K562 (cell line): ENCODE measurements at regions not wholly inside any gene's neighbourhood (a gene's known extent, or its start where the extent isn't known, plus 50 kb on each side); places are given as distances from the start of the nearest gene placed in this dataset.

Experiments used
- CBX3 ChIP-seq, 2 experiments: IDR thresholded peaks; 1 replicate in 1 of 2; 2 replicates in 1 of 2; pipeline ENCODE4 v1.6.1; 2012; ENCODE audit warnings: inconsistent platforms in 2 of 2, low read length in 2 of 2, borderline replicate concordance in 1 of 2, control low read depth in 1 of 2
- CTCF ChIP-seq, 3 experiments: IDR thresholded peaks in 2 of 3; conservative IDR thresholded peaks in 1 of 3; 2 replicates each; pipeline ENCODE4 v1.5.1; 2011 to 2012; ENCODE audit warnings: low read length in 3 of 3, mild to moderate bottlenecking in 3 of 3, control low read depth in 2 of 3, improper control_type of control experiment in 1 of 3, inconsistent platforms in 1 of 3, low read depth in 1 of 3, mixed read lengths in 1 of 3, moderate library complexity in 1 of 3; ENCODE audit not compliant: insufficient read depth in 2 of 3
- HOMEZ ChIP-seq: fragments of 250-450 bp; sonication (Bioruptor Pico); IDR thresholded peaks from 2 replicates; pipeline ENCODE4 v1.4.0; 2020; ENCODE audit warnings: mild to moderate bottlenecking, moderate library complexity
- MITF ChIP-seq: IDR thresholded peaks from 2 replicates; pipeline ENCODE4 v1.6.1; 2014; ENCODE audit warnings: antibody characterized with exemption
- NR2C1 ChIP-seq, 2 experiments: fragments of 450-650 bp; IDR thresholded peaks; 2 replicates each; pipeline ENCODE4 v1.6.1; 2017; ENCODE audit warnings: mild to moderate bottlenecking in 2 of 2, antibody characterized with exemption in 1 of 2, inconsistent platforms in 1 of 2, missing compliant biosample characterization in 1 of 2, missing genetic modification characterization in 1 of 2
- SMAD1 ChIP-seq: fragments of 150-350 bp; IDR thresholded peaks from 2 replicates; pipeline ENCODE4 v1.6.1; 2014; ENCODE audit warnings: low read length, low read depth; ENCODE audit not compliant: partially characterized antibody
- SMC3 ChIP-seq: conservative IDR thresholded peaks from 2 replicates; pipeline ENCODE4 v1.6.1; 2011; ENCODE audit warnings: low read depth, low read length, improper control_type of control experiment; ENCODE audit not compliant: insufficient read depth
- TEAD2 ChIP-seq: fragments of 450-650 bp; IDR thresholded peaks from 2 replicates; pipeline ENCODE4 v1.6.1; 2016; ENCODE audit warnings: missing genetic modification characterization, control low read depth, missing compliant biosample characterization
- ZNF175 ChIP-seq: fragments of 200-800 bp; sonication (Bioruptor generic); IDR thresholded peaks from 2 replicates; pipeline ENCODE4 v1.6.1; 2016; ENCODE audit warnings: low read depth, mild to moderate bottlenecking, missing genetic modification characterization, missing compliant biosample characterization
- ZNF318 ChIP-seq, 2 experiments: fragments of 450-650 bp; IDR thresholded peaks; 2 replicates each; pipeline ENCODE4 v1.6.1; 2016; ENCODE audit warnings: mild to moderate bottlenecking in 2 of 2, borderline replicate concordance in 1 of 2, low read depth in 1 of 2, moderate library complexity in 1 of 2
- ZNF561 ChIP-seq: fragments of 450-650 bp; formaldehyde crosslinking; conservative IDR thresholded peaks from 2 replicates; pipeline ENCODE4 v1.4.0; 2020; ENCODE audit warnings: mild to moderate bottlenecking, moderate library complexity
- ZSCAN29 ChIP-seq: fragments of 450-650 bp; IDR thresholded peaks from 2 replicates; pipeline ENCODE4 v1.6.1; 2017

GRCh38 chr6:156630613-156631302, 146.4 kb upstream of the ARID1B start:
- TF ChIP-seq SMAD1 (no peak), ZNF175 (CRISPR knock-in tag) (no peak), CTCF (IDR thresholded peaks at IDR 0.05 in 2 of 3, conservative IDR thresholded peaks at IDR 0.05 in 1 of 3; ENCODE audit: insufficient read depth in 2 of 3, low read depth in 1 of 3, low read length in 3 of 3) (no peak), SMC3 (no peak), MITF (no peak), TEAD2 (tag) (no peak), NR2C1 (IDR thresholded peaks at IDR 0.05) (no peak), NR2C1 (tag; IDR thresholded peaks at IDR 0.05) (no peak), ZNF561 (CRISPR knock-in tag) (no peak), HOMEZ (CRISPR knock-in tag) (no peak), CBX3 (IDR thresholded peaks at IDR 0.05; ENCODE audit: borderline replicate concordance in 1 of 2, low read length in 2 of 2) (no peak), ZNF318 (IDR thresholded peaks at IDR 0.05; ENCODE audit: borderline replicate concordance in 1 of 2, low read depth in 1 of 2) (no peak), ZSCAN29 (no peak)
